ENCODE measurements at regions not wholly inside any gene's neighbourhood (a gene's known extent, or its start where the extent isn't known, plus 50 kb on each side); places are given as distances from the start of the nearest gene placed in this dataset.

GRCh38 chr3:166900866-166901577 lies 479.1 kb downstream of the ZBBX start:
- Histone ChIP-seq H3K27me3 (no peaks in the 10 kb centered on the region), H3K9me3 (no peaks in the 10 kb centered on the region), H3K4me1 (no peaks in the 10 kb centered on the region), H3K27ac (no peak overlapping the region), H3K4me3 (no peak overlapping the region), H3K36me3 (no peaks in the 10 kb centered on the region)
- no peak for DNase-seq (ENCODE audit: low spot score)
- no peak for TF ChIP-seq CTCF (IDR thresholded peaks at IDR 0.05)

- Histone ChIP-seq H3K4me3 (no peak overlapping the region), H3K9me3 (no peaks in the 10 kb centered on the region), H3K27me3 (no peaks in the 10 kb centered on the region), H3K27ac (no peak overlapping the region), H3K36me3 (no peaks in the 10 kb centered on the region), H3K4me1 (no peaks in the 10 kb centered on the region)
- TF ChIP-seq CTCF (IDR thresholded peaks at IDR 0.05) = no peak
- no peak for DNase-seq (ENCODE audit: low spot score)
These were observed 482.3 kb downstream of the ZBBX start for GRCh38 chr3:166897811-166898210.

- TF ChIP-seq CTCF (IDR thresholded peaks at IDR 0.05) = no peak
- DNase-seq (ENCODE audit: low spot score) = no peak
- Histone ChIP-seq H3K9me3 (no peaks in the 10 kb centered on the region), H3K27ac (no peak overlapping the region), H3K4me3 (no peak overlapping the region), H3K4me1 (no peaks in the 10 kb centered on the region), H3K27me3 (no peaks in the 10 kb centered on the region), H3K36me3 (no peaks in the 10 kb centered on the region)
These were observed 490.9 kb downstream of the ZBBX start for GRCh38 chr3:166889241-166889640.

GRCh38 chr3:166879661-166880060 lies 500.4 kb downstream of the ZBBX start:
- DNase-seq (ENCODE audit: low spot score) = no peak
- no peak for TF ChIP-seq CTCF (IDR thresholded peaks at IDR 0.05)
- no peaks in the 10 kb centered on the region for H3K36me3 ChIP-seq
- H3K9me3 ChIP-seq = peaks cover 0 to 5% of the 10 kb centered on the region in 2 donors
- no peaks in the 10 kb centered on the region for H3K4me1 ChIP-seq
- H3K27ac ChIP-seq = no peak overlapping the region
- no peaks in the 10 kb centered on the region for H3K27me3 ChIP-seq
- H3K4me3 ChIP-seq = no peak overlapping the region

- TF ChIP-seq CTCF (IDR thresholded peaks at IDR 0.05) = no peak
- Histone ChIP-seq H3K27ac (no peak overlapping the region), H3K9me3 (peaks cover 0 to 5% of the 10 kb centered on the region in 2 donors)
These were observed 502.1 kb downstream of the ZBBX start for GRCh38 chr3:166877971-166878370.

More at GRCh38 chr3:166877971-166878370, 502.1 kb downstream of the ZBBX start:
- DNase-seq (ENCODE audit: low spot score) = no peak
- H3K27me3 ChIP-seq = no peaks in the 10 kb centered on the region
- no peaks in the 10 kb centered on the region for H3K4me1 ChIP-seq
- H3K4me3 ChIP-seq = no peak overlapping the region
- no peaks in the 10 kb centered on the region for H3K36me3 ChIP-seq
